Fibroblast of lung (primary cell): ENCODE measurements at regions not wholly inside any gene's neighbourhood (a gene's known extent, or its start where the extent isn't known, plus 50 kb on each side); places are given as distances from the start of the nearest gene placed in this dataset.
"Not testable (repeated sequence)": the region's sequence is repeated elsewhere in the genome, so short reads cannot be mapped to it uniquely, and the experiment has no call there.

ENCODE experiments used
- EZH2 ChIP-seq: IDR thresholded peaks from 2 replicates; pipeline ENCODE4 v1.5.1; 2012; ENCODE audit warnings: low read length, control low read depth, mild to moderate bottlenecking; ENCODE audit errors: missing control alignments
- TF ChIP-seq, protein P1 (sequence below), 2 donors: IDR thresholded peaks in 1 of 2; conservative IDR thresholded peaks in 1 of 2; 1 replicate in 1 of 2; 2 replicates in 1 of 2; pipeline ENCODE4 v1.5.1; 2011 to 2012; ENCODE audit warnings: low read length in 2 of 2, control low read depth in 1 of 2, inconsistent platforms in 1 of 2, low read depth in 1 of 2, mild to moderate bottlenecking in 1 of 2

DNA sequence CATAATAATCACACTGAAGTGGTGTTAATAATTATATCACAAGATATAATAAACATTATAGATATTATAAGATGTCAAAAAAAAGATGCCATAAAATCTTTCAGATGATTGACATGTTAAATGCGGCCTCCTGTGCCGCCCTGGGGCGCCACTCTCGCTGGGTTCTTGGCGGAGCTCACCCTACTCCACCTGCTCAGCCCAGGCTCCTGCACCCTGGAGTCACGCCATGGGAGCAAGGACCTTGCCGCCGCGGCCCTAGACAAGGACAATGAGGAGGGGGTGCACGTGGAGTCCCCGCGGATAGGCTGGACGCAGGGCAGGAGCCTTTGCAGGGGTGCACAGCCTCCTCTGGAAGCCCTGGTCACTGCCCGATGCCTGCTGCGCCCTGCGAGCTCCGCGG lies 77.5 kb upstream of the ZNF337 start:
- TF ChIP-seq, protein P1, sequence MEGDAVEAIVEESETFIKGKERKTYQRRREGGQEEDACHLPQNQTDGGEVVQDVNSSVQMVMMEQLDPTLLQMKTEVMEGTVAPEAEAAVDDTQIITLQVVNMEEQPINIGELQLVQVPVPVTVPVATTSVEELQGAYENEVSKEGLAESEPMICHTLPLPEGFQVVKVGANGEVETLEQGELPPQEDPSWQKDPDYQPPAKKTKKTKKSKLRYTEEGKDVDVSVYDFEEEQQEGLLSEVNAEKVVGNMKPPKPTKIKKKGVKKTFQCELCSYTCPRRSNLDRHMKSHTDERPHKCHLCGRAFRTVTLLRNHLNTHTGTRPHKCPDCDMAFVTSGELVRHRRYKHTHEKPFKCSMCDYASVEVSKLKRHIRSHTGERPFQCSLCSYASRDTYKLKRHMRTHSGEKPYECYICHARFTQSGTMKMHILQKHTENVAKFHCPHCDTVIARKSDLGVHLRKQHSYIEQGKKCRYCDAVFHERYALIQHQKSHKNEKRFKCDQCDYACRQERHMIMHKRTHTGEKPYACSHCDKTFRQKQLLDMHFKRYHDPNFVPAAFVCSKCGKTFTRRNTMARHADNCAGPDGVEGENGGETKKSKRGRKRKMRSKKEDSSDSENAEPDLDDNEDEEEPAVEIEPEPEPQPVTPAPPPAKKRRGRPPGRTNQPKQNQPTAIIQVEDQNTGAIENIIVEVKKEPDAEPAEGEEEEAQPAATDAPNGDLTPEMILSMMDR (conservative IDR thresholded peaks at IDR 0.05 in 1 of 2, IDR thresholded peaks at IDR 0.05 in 1 of 2; ENCODE audit: low read depth in 1 of 2, low read length in 2 of 2) = not testable (repeated sequence)
- TF ChIP-seq EZH2 = not testable (repeated sequence)
